HG03469 (cell line): ENCODE measurements at regions not wholly inside any gene's neighbourhood (a gene's known extent, or its start where the extent isn't known, plus 50 kb on each side); places are given as distances from the start of the nearest gene placed in this dataset.
A peak's percentile ranks its signal among the peaks of the same experiment; 100 is the strongest.
"Not testable (repeated sequence)": the region's sequence is repeated elsewhere in the genome, so short reads cannot be mapped to it uniquely, and the experiment has no call there.

Source experiments
- ATAC-seq: cut with Tn5 transposase; IDR thresholded peaks from one replicate; pipeline ENCODE4 v1.9.1; 2021; ENCODE audit warnings: mild to moderate bottlenecking, moderate library complexity, moderate number of reproducible peaks; ENCODE audit not compliant: unreplicated experiment

- no peak for ATAC-seq
Measured at GRCh38 chr5:87183896-87184295, 83.8 kb upstream of the RASA1 start.

- ATAC-seq, result no peak
Measured at GRCh38 chr5:87184605-87185004, 83.1 kb upstream of the RASA1 start.

- no peak for ATAC-seq
Measured at GRCh38 chr5:87185838-87186237, 81.8 kb upstream of the RASA1 start.

- ATAC-seq, result no peak
Measured at GRCh38 chr5:87188391-87188790, 79.3 kb upstream of the RASA1 start.

DNA sequence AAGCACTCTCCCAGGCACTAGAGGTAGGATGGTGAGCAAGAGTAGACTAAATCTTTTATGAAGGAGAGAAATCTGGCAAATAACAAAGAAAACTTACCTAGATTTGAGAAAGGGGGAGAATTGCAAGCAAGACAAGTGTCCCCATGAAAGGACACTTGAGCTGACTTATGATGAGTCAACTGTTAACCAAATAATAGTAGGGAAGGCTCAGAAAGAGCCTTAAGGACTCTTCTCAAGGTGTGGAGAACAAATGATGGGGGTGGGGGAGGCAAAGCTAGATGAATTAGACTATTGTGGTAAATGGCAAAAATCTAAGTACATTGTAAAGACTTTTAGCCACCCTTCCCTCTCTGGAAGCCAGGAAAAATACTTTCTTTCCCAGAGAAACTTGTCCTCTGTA is 77.6 kb upstream of the RASA1 start:
- ATAC-seq, result no peak

- peak; percentile 44 for ATAC-seq
Measured at GRCh38 chr5:87190687-87191086, 77.0 kb upstream of the RASA1 start.

- no peak for ATAC-seq
Measured at GRCh38 chr5:87191645-87192044, 76.0 kb upstream of the RASA1 start.

- no peak for ATAC-seq
Measured at GRCh38 chr5:87195104-87195591, 72.5 kb upstream of the RASA1 start.

DNA sequence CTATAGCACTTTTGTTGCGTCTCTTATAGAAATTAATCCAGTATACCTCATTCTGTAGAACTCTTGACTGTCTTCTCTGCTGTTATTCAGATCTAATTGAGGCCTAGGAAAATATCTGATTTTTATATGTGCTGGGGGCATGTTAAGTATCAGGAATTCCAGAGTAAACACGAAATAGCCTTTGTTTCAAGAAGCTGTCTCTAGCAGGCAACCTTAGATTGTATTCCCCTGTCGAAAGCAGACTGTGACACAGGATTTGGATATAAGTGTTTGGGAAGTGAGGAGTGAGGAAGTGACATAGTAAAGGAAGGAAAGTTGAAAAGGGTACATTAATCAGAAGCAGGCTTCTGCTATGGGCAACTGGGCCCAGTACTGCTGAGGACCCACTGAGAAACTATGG is 72.1 kb upstream of the RASA1 start:
- no peak for ATAC-seq

- no peak for ATAC-seq
Measured at GRCh38 chr5:87198010-87198409, 69.7 kb upstream of the RASA1 start.

- ATAC-seq, result not testable (repeated sequence)
Measured at GRCh38 chr5:87199246-87199645, 68.4 kb upstream of the RASA1 start.

DNA sequence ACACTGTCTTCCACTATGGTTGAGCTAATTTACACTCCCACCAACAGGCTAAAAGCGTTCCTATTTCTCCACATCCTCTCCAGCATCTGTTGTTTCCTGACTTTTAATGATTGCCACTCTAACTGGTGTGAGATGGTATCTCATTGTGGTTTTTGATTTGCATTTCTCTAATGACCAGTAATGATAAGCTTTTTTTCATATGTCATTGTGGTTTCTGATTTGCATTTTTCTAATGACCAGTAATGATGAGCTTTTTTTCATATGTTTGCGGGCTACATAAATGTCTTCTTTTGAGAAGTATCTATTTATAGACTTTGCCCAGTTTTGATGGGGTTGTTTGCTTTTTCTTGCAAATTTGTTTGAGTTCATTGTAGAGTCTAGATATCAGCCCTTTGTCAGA is 68.0 kb upstream of the RASA1 start:
- ATAC-seq, result not testable (repeated sequence)

- ATAC-seq, result no peak
Measured at GRCh38 chr5:87210076-87210475, 57.6 kb upstream of the RASA1 start.

GRCh38 chr5:87210743-87211142 is 56.9 kb upstream of the RASA1 start:
- peak; percentile 56 for ATAC-seq

DNA sequence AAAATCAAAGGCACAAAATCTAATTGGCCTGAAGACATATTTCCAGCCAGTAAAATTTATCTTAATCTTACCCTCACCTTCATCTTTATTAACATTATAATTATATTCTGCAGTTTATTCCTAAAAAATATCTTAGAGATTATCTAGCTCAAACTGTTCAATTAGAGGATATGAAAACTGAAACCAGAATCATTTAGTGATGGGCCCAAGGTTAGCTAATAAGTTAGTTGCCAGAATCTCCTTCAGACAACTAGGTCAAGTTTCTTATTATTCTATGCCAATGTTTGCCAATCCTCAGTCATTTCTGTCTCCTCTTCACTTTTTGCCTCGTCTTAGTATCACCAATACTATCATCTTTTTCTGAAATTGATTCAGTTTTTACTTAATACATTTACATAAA is 56.0 kb upstream of the RASA1 start:
- ATAC-seq, result no peak

DNA sequence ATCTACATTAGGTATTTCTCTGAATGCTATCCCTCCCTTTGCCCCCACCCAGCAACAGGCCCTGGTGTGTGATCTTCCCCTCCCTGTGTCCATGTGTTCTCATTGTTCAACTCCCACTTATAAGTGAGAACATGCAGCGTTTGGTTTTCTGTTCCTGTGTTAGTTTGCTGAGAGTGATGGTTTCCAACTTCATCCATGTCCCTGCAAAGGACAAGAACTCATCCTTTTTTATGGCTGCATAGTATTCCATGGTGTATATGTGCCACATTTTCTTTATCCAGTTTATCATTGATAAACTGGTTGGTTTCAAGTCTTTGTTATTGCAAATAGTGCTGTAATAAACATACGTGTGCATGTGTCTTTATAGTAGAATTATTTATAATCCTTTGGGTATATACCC is 55.5 kb upstream of the RASA1 start:
- ATAC-seq, result not testable (repeated sequence)

DNA sequence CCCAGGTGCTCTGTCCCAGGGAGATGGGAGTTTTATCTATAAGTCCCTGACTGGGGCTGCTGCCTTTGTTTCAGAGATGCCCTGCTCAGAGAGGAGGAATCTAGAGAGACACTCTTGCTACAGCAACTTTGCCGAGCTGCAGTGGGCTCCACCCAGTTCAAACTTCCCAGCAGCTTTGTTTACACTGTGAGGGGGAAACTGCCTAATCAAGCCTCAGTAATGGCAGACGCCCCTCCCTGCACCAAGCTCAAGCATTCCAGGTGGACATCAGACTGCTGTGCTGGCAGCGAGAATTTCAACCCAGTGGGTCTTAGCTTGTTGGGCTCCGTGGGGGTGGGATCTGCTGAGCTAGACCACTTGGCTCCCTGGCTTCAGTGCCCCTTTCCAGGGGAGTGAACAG is 50.2 kb upstream of the RASA1 start:
- not testable (repeated sequence) for ATAC-seq
